Liver (tissue), 3 donors: ENCODE measurements at regions not wholly inside any gene's neighbourhood (a gene's known extent, or its start where the extent isn't known, plus 50 kb on each side); places are given as distances from the start of the nearest gene placed in this dataset.

Experiments
- ATF3 ChIP-seq: IDR thresholded peaks from 2 replicates; pipeline ENCODE4 v1.6.1; 2016; ENCODE audit warnings: antibody characterized with exemption
- CTCF ChIP-seq: fragments of 150-350 bp; IDR thresholded peaks from 2 replicates; pipeline ENCODE4 v1.5.1; 2017; ENCODE audit warnings: improper control_type of control experiment, low read depth, low read length; ENCODE audit not compliant: missing input control
- FOXA2 ChIP-seq: IDR thresholded peaks from 2 replicates; pipeline ENCODE4 v1.6.1; 2016; ENCODE audit warnings: antibody characterized with exemption
- GABPA ChIP-seq, 2 donors: IDR thresholded peaks in 1 of 2; conservative IDR thresholded peaks in 1 of 2; 2 replicates each; pipeline ENCODE4 v1.6.1; 2016; ENCODE audit warnings: antibody characterized with exemption in 2 of 2, mild to moderate bottlenecking in 1 of 2, moderate library complexity in 1 of 2
- JUND ChIP-seq, 2 donors: IDR thresholded peaks; 2 replicates each; pipeline ENCODE4 v1.6.1; 2016; ENCODE audit warnings: antibody characterized with exemption in 2 of 2
- MAX ChIP-seq: IDR thresholded peaks from 2 replicates; pipeline ENCODE4 v1.6.1; 2016; ENCODE audit warnings: antibody characterized with exemption
- RAD21 ChIP-seq, 2 donors: IDR thresholded peaks; 2 replicates each; pipeline ENCODE4 v1.6.1; 2016; ENCODE audit warnings: antibody characterized with exemption in 2 of 2, mild to moderate bottlenecking in 2 of 2
- REST ChIP-seq: IDR thresholded peaks from 2 replicates; pipeline ENCODE4 v1.6.1; 2016; ENCODE audit warnings: antibody characterized with exemption, mild to moderate bottlenecking
- SP1 ChIP-seq: IDR thresholded peaks from 2 replicates; pipeline ENCODE4 v1.6.1; 2018; ENCODE audit warnings: antibody characterized with exemption, mild to moderate bottlenecking
- TAF1 ChIP-seq: conservative IDR thresholded peaks from 2 replicates; pipeline ENCODE4 v1.6.1; 2016; ENCODE audit warnings: antibody characterized with exemption, mild to moderate bottlenecking
- YY1 ChIP-seq: IDR thresholded peaks from 2 replicates; pipeline ENCODE4 v1.6.1; 2016; ENCODE audit warnings: antibody characterized with exemption, mild to moderate bottlenecking
- ZBTB33 ChIP-seq: IDR thresholded peaks from 2 replicates; pipeline ENCODE4 v1.6.1; 2016; ENCODE audit warnings: antibody characterized with exemption
- donor health status: healthy.
- donor health status: healthy.

- no peak for TF ChIP-seq CTCF
- no peak for TF ChIP-seq GABPA (IDR thresholded peaks at IDR 0.05 in 1 of 2, conservative IDR thresholded peaks at IDR 0.05 in 1 of 2)
- TF ChIP-seq SP1, result no peak
- TF ChIP-seq TAF1, result no peak
- TF ChIP-seq RAD21 (IDR thresholded peaks at IDR 0.05), result no peak
- no peak for TF ChIP-seq YY1
- TF ChIP-seq ZBTB33, result no peak
- no peak for TF ChIP-seq REST
- no peak for TF ChIP-seq FOXA2
- no peak for TF ChIP-seq JUND (IDR thresholded peaks at IDR 0.05)
- TF ChIP-seq MAX, result no peak
- no peak for TF ChIP-seq ATF3
Observed at GRCh38 chr14:37932481-37932880, 275.2 kb upstream of the SSTR1 start.
